ENCODE measurements at regions not wholly inside any gene's neighbourhood (a gene's known extent, or its start where the extent isn't known, plus 50 kb on each side); places are given as distances from the start of the nearest gene placed in this dataset.

- no peak for TF ChIP-seq ZNF462 (CRISPR knock-in tag; IDR thresholded peaks at IDR 0.05)
- no peak for TF ChIP-seq JUNB (IDR thresholded peaks at IDR 0.05; ENCODE audit: unreplicated experiment)
Observed at GRCh38 chr1:91591175-91591974, 90.7 kb downstream of the CDC7 start (continued).

DNA sequence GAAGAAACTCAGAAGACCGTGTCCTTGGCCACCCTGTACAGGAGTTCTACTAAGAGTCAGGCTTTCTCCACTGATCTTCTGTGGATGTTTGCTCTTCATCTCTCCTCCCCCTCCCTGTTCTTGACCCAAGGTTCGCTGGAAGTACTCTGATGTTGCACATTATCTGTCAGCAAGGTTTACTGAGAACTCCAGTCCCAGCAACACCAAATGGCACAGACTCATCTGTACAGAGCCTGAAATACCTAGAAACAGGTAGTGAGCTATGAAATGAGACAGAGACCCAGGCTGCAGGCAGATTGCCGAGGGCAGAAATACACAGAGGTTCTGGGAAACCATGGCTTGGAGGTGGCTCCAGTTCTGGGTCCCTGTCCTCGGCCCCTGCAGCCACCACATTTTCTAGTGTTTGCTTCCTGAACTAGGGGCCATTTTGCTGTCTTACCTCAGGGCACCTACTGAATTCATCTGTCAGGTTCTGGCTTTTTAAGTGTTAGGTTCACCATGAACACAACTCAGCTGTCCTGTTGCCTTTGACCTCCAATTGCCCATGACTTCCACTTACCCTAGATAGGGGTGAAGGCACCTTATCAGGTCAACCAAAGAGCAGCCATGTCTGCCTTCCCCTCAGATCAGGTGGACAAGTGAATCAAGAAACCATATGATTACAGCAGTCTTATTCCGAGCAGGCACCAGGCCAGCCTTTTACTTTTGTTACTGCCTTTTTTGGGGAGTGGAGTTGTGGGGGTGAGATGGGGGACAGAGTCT lies 92.2 kb downstream of the CDC7 start:
- Histone ChIP-seq H4K20me1 (replicated peaks; ENCODE audit: insufficient read depth) (no peaks in the 10 kb centered on the region), H3K4me3 (no peak overlapping the region)
- H3K27ac Mint-ChIP-seq, result no peak overlapping the region
- no peak for TF ChIP-seq CREB1 (CRISPR knock-in tag; IDR thresholded peaks at IDR 0.05; ENCODE audit: low read depth)
- no peak for TF ChIP-seq ZNF114 (CRISPR knock-in tag; IDR thresholded peaks at IDR 0.05)
- TF ChIP-seq JUNB (IDR thresholded peaks at IDR 0.05; ENCODE audit: unreplicated experiment), result no peak
- no peak for TF ChIP-seq ZNF331 (CRISPR knock-in tag; IDR thresholded peaks at IDR 0.05; ENCODE audit: low read depth)
- no peak for TF ChIP-seq POLR2AphosphoS5 (IDR thresholded peaks at IDR 0.05; ENCODE audit: low read depth)
- no peak for TF ChIP-seq NANOG (IDR thresholded peaks at IDR 0.05; ENCODE audit: borderline replicate concordance)
- no peak for TF ChIP-seq CTCF (conservative IDR thresholded peaks at IDR 0.05; ENCODE audit: low read depth in 2 of 2)
- TF ChIP-seq EZH2phosphoT487 (IDR thresholded peaks at IDR 0.05; ENCODE audit: unreplicated experiment), result no peak
- TF ChIP-seq, protein P1, sequence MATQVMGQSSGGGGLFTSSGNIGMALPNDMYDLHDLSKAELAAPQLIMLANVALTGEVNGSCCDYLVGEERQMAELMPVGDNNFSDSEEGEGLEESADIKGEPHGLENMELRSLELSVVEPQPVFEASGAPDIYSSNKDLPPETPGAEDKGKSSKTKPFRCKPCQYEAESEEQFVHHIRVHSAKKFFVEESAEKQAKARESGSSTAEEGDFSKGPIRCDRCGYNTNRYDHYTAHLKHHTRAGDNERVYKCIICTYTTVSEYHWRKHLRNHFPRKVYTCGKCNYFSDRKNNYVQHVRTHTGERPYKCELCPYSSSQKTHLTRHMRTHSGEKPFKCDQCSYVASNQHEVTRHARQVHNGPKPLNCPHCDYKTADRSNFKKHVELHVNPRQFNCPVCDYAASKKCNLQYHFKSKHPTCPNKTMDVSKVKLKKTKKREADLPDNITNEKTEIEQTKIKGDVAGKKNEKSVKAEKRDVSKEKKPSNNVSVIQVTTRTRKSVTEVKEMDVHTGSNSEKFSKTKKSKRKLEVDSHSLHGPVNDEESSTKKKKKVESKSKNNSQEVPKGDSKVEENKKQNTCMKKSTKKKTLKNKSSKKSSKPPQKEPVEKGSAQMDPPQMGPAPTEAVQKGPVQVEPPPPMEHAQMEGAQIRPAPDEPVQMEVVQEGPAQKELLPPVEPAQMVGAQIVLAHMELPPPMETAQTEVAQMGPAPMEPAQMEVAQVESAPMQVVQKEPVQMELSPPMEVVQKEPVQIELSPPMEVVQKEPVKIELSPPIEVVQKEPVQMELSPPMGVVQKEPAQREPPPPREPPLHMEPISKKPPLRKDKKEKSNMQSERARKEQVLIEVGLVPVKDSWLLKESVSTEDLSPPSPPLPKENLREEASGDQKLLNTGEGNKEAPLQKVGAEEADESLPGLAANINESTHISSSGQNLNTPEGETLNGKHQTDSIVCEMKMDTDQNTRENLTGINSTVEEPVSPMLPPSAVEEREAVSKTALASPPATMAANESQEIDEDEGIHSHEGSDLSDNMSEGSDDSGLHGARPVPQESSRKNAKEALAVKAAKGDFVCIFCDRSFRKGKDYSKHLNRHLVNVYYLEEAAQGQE (IDR thresholded peaks at IDR 0.05; ENCODE audit: unreplicated experiment), result no peak

More for the DNA sequence above, 92.2 kb downstream of the CDC7 start:
- no peaks in the 10 kb centered on the region for H3K79me2 ChIP-seq (replicated peaks; ENCODE audit: insufficient read depth)
- no peak overlapping the region for H3K27ac ChIP-seq (ENCODE audit: low read depth)
- H3K27me3 ChIP-seq (ENCODE audit: insufficient read depth), result no peaks in the 10 kb centered on the region
- H3F3A ChIP-seq (replicated peaks; ENCODE audit: low read depth), result no peaks in the 10 kb centered on the region
- Mint-ChIP-seq H3K9me3 (no peaks in the 10 kb centered on the region), H3K36me3 (ENCODE audit: low read depth) (no peaks in the 10 kb centered on the region), H3K4me3 (no peak overlapping the region), H3K27me3 (ENCODE audit: insufficient read depth, low read depth, poor library complexity) (peaks cover 2% of the 10 kb centered on the region), H3K4me1 (peaks cover 26% of the 10 kb centered on the region)
- peaks cover 3% of the 10 kb centered on the region; the same call in 1 of the 2 replicates for H3K9me2 ChIP-seq (ENCODE audit: insufficient read depth)
- no peak for DNase-seq (ENCODE audit: low spot score)
- H3K36me3 ChIP-seq (ENCODE audit: insufficient read depth), result no peaks in the 10 kb centered on the region
- H2AFZ ChIP-seq, result no peak overlapping the region
- no peak overlapping the region for H3K4me2 ChIP-seq
- no peak for ATAC-seq
- H3K4me1 ChIP-seq (ENCODE audit: insufficient read depth), result peaks cover 23% of the 10 kb centered on the region

Data from GM23338 (cell line).